ENCODE measurements at regions not wholly inside any gene's neighbourhood (a gene's known extent, or its start where the extent isn't known, plus 50 kb on each side); places are given as distances from the start of the nearest gene placed in this dataset.

GRCh38 chr2:239871481-239872435 lies 153.4 kb downstream of the NDUFA10 start:
- no peaks in the 10 kb centered on the region for H3K9me3 ChIP-seq (ENCODE audit: control extremely low read depth in 1 of 5, control insufficient read depth in 4 of 5, insufficient read depth in 2 of 5, low read depth in 1 of 5, low read length in 4 of 5)
- H3K36me3 ChIP-seq (ENCODE audit: control insufficient read depth in 4 of 4, insufficient read depth in 4 of 4, low read length in 3 of 4), result no peaks in the 10 kb centered on the region
- no peak overlapping the region for H3K4me3 ChIP-seq (ENCODE audit: control insufficient read depth in 1 of 7, extremely low read depth in 1 of 7, insufficient read depth in 4 of 7, low read depth in 2 of 7, low read length in 6 of 7)
- ChIA-PET POLR2A (interaction anchor here (0.7 kb wide), 1 partner anchor 106 kb away, joined by 3 read pairs; no protein-coding TSS in a partner anchor), CTCF (interaction anchor here (1.7 kb wide), 1 partner anchor 11 kb away, joined by 5 read pairs; no protein-coding TSS in a partner anchor)
- no peaks in the 10 kb centered on the region for H3K4me1 ChIP-seq (ENCODE audit: control extremely low read depth in 1 of 4, control insufficient read depth in 4 of 4, insufficient read depth in 4 of 4, low read length in 3 of 4)
- H3K27me3 ChIP-seq (replicated peaks in 2 of 5; ENCODE audit: control insufficient read depth in 4 of 5, insufficient read depth in 5 of 5, low read length in 4 of 5), result peaks cover 0 to 3% (median 0%) of the 10 kb centered on the region in 5 experiments
- 98% methylated on average over 12 of the region's 15 CpGs for WGBS (ENCODE audit: insufficient coverage)
- no peak for DNase-seq
- no peak overlapping the region for H3K27ac ChIP-seq (ENCODE audit: insufficient read depth in 1 of 2, low read depth in 1 of 2, low read length in 2 of 2, poor library complexity in 1 of 2, severe bottlenecking in 2 of 2)

- 93% methylated on average over 9 of the region's 12 CpGs for WGBS (ENCODE audit: insufficient coverage)
- POLR2A ChIA-PET, result interaction anchor here (0.6 to 0.7 kb wide), 2 partner anchors 61 to 107 kb away, joined by 3 to 5 read pairs; no protein-coding TSS in a partner anchor
- Histone ChIP-seq H3K4me3 (ENCODE audit: control insufficient read depth in 1 of 7, extremely low read depth in 1 of 7, insufficient read depth in 4 of 7, low read depth in 2 of 7, low read length in 6 of 7) (no peak overlapping the region), H3K9me3 (ENCODE audit: control extremely low read depth in 1 of 5, control insufficient read depth in 4 of 5, insufficient read depth in 2 of 5, low read depth in 1 of 5, low read length in 4 of 5) (no peaks in the 10 kb centered on the region), H3K4me1 (ENCODE audit: control extremely low read depth in 1 of 4, control insufficient read depth in 4 of 4, insufficient read depth in 4 of 4, low read length in 3 of 4) (no peaks in the 10 kb centered on the region), H3K36me3 (ENCODE audit: control insufficient read depth in 4 of 4, insufficient read depth in 4 of 4, low read length in 3 of 4) (no peaks in the 10 kb centered on the region), H3K27ac (ENCODE audit: insufficient read depth in 1 of 2, low read depth in 1 of 2, low read length in 2 of 2, poor library complexity in 1 of 2, severe bottlenecking in 2 of 2) (no peak overlapping the region), H3K27me3 (replicated peaks in 2 of 5; ENCODE audit: control insufficient read depth in 4 of 5, insufficient read depth in 5 of 5, low read length in 4 of 5) (peaks cover 0 to 3% (median 0%) of the 10 kb centered on the region in 5 experiments)
- CTCF ChIA-PET, result interaction anchor here (1.7 kb wide), 1 partner anchor 12 kb away, joined by 5 read pairs; no protein-coding TSS in a partner anchor
- DNase-seq, result no peak
Measured at GRCh38 chr2:239870863-239871262, 154.3 kb downstream of the NDUFA10 start.

- DNase-seq, result no peak
- Histone ChIP-seq H3K36me3 (ENCODE audit: control insufficient read depth in 4 of 4, insufficient read depth in 4 of 4, low read length in 3 of 4) (no peaks in the 10 kb centered on the region), H3K27ac (ENCODE audit: insufficient read depth in 1 of 2, low read depth in 1 of 2, low read length in 2 of 2, poor library complexity in 1 of 2, severe bottlenecking in 2 of 2) (no peak overlapping the region), H3K27me3 (replicated peaks in 2 of 5; ENCODE audit: control insufficient read depth in 4 of 5, insufficient read depth in 5 of 5, low read length in 4 of 5) (peaks cover 0 to 3% (median 0%) of the 10 kb centered on the region in 5 experiments), H3K4me1 (ENCODE audit: control extremely low read depth in 1 of 4, control insufficient read depth in 4 of 4, insufficient read depth in 4 of 4, low read length in 3 of 4) (no peaks in the 10 kb centered on the region), H3K9me3 (ENCODE audit: control extremely low read depth in 1 of 5, control insufficient read depth in 4 of 5, insufficient read depth in 2 of 5, low read depth in 1 of 5, low read length in 4 of 5) (no peaks in the 10 kb centered on the region), H3K4me3 (ENCODE audit: control insufficient read depth in 1 of 7, extremely low read depth in 1 of 7, insufficient read depth in 4 of 7, low read depth in 2 of 7, low read length in 6 of 7) (no peak overlapping the region)
- POLR2A ChIA-PET, result no interaction called here
- CTCF ChIA-PET, result no interaction called here
- WGBS (ENCODE audit: insufficient coverage), result 95% methylated on average over 11 of the region's 12 CpGs
Measured at GRCh38 chr2:239870276-239870675, 154.9 kb downstream of the NDUFA10 start.

GRCh38 chr2:239869272-239870155 lies 155.6 kb downstream of the NDUFA10 start:
- ChIA-PET POLR2A (no interaction called here), CTCF (no interaction called here)
- H3K4me3 ChIP-seq (ENCODE audit: control insufficient read depth in 1 of 7, extremely low read depth in 1 of 7, insufficient read depth in 4 of 7, low read depth in 2 of 7, low read length in 6 of 7), result no peak overlapping the region
- no peaks in the 10 kb centered on the region for H3K27me3 ChIP-seq (replicated peaks in 2 of 5; ENCODE audit: control insufficient read depth in 4 of 5, insufficient read depth in 5 of 5, low read length in 4 of 5)
- no peaks in the 10 kb centered on the region for H3K36me3 ChIP-seq (ENCODE audit: control insufficient read depth in 4 of 4, insufficient read depth in 4 of 4, low read length in 3 of 4)
- no peak for DNase-seq
- no peak overlapping the region for H3K27ac ChIP-seq (ENCODE audit: insufficient read depth in 1 of 2, low read depth in 1 of 2, low read length in 2 of 2, poor library complexity in 1 of 2, severe bottlenecking in 2 of 2)
- WGBS (ENCODE audit: insufficient coverage), result 97% methylated on average over 27 of the region's 29 CpGs
- H3K9me3 ChIP-seq (ENCODE audit: control extremely low read depth in 1 of 5, control insufficient read depth in 4 of 5, insufficient read depth in 2 of 5, low read depth in 1 of 5, low read length in 4 of 5), result no peaks in the 10 kb centered on the region
- H3K4me1 ChIP-seq (ENCODE audit: control extremely low read depth in 1 of 4, control insufficient read depth in 4 of 4, insufficient read depth in 4 of 4, low read length in 3 of 4), result no peaks in the 10 kb centered on the region

- Histone ChIP-seq H3K27me3 (replicated peaks in 2 of 5; ENCODE audit: control insufficient read depth in 4 of 5, insufficient read depth in 5 of 5, low read length in 4 of 5) (no peaks in the 10 kb centered on the region), H3K36me3 (ENCODE audit: control insufficient read depth in 4 of 4, insufficient read depth in 4 of 4, low read length in 3 of 4) (no peaks in the 10 kb centered on the region), H3K4me3 (ENCODE audit: control insufficient read depth in 1 of 7, extremely low read depth in 1 of 7, insufficient read depth in 4 of 7, low read depth in 2 of 7, low read length in 6 of 7) (no peak overlapping the region), H3K4me1 (ENCODE audit: control extremely low read depth in 1 of 4, control insufficient read depth in 4 of 4, insufficient read depth in 4 of 4, low read length in 3 of 4) (no peaks in the 10 kb centered on the region), H3K9me3 (ENCODE audit: control extremely low read depth in 1 of 5, control insufficient read depth in 4 of 5, insufficient read depth in 2 of 5, low read depth in 1 of 5, low read length in 4 of 5) (no peaks in the 10 kb centered on the region), H3K27ac (ENCODE audit: insufficient read depth in 1 of 2, low read depth in 1 of 2, low read length in 2 of 2, poor library complexity in 1 of 2, severe bottlenecking in 2 of 2) (no peak overlapping the region)
- ChIA-PET POLR2A (no interaction called here), CTCF (no interaction called here)
- DNase-seq, result no peak
- 100% methylated on average over 4 of the region's 4 CpGs for WGBS (ENCODE audit: insufficient coverage)
Measured at GRCh38 chr2:239868556-239869181, 156.5 kb downstream of the NDUFA10 start.

GRCh38 chr2:239866778-239867177 lies 158.4 kb downstream of the NDUFA10 start:
- Histone ChIP-seq H3K27ac (ENCODE audit: insufficient read depth in 1 of 2, low read depth in 1 of 2, low read length in 2 of 2, poor library complexity in 1 of 2, severe bottlenecking in 2 of 2) (no peak overlapping the region), H3K4me3 (ENCODE audit: control insufficient read depth in 1 of 7, extremely low read depth in 1 of 7, insufficient read depth in 4 of 7, low read depth in 2 of 7, low read length in 6 of 7) (no peak overlapping the region), H3K36me3 (ENCODE audit: control insufficient read depth in 4 of 4, insufficient read depth in 4 of 4, low read length in 3 of 4) (no peaks in the 10 kb centered on the region), H3K9me3 (ENCODE audit: control extremely low read depth in 1 of 5, control insufficient read depth in 4 of 5, insufficient read depth in 2 of 5, low read depth in 1 of 5, low read length in 4 of 5) (no peaks in the 10 kb centered on the region), H3K27me3 (replicated peaks in 2 of 5; ENCODE audit: control insufficient read depth in 4 of 5, insufficient read depth in 5 of 5, low read length in 4 of 5) (no peaks in the 10 kb centered on the region), H3K4me1 (ENCODE audit: control extremely low read depth in 1 of 4, control insufficient read depth in 4 of 4, insufficient read depth in 4 of 4, low read length in 3 of 4) (no peaks in the 10 kb centered on the region)
- WGBS (ENCODE audit: insufficient coverage), result 95% methylated on average over 3 of the region's 3 CpGs
- ChIA-PET POLR2A (no interaction called here), CTCF (no interaction called here)
- no peak for DNase-seq
